Kasumi-1 (cell line): ENCODE measurements at regions not wholly inside any gene's neighbourhood (a gene's known extent, or its start where the extent isn't known, plus 50 kb on each side); places are given as distances from the start of the nearest gene placed in this dataset.

ENCODE experiments used
- DNase-seq, 2 experiments: peaks; one replicate each; lab custom pipeline; 2025; lab: John Stamatoyannopoulos, UW

GRCh38 chr7:41367967-41368882 is 334.7 kb downstream of the INHBA start:
- DNase-seq, result no peak

GRCh38 chr7:41351091-41351490 is 351.8 kb downstream of the INHBA start:
- no peak for DNase-seq

GRCh38 chr7:41346878-41347277 is 356.0 kb downstream of the INHBA start:
- DNase-seq, result no peak

DNA sequence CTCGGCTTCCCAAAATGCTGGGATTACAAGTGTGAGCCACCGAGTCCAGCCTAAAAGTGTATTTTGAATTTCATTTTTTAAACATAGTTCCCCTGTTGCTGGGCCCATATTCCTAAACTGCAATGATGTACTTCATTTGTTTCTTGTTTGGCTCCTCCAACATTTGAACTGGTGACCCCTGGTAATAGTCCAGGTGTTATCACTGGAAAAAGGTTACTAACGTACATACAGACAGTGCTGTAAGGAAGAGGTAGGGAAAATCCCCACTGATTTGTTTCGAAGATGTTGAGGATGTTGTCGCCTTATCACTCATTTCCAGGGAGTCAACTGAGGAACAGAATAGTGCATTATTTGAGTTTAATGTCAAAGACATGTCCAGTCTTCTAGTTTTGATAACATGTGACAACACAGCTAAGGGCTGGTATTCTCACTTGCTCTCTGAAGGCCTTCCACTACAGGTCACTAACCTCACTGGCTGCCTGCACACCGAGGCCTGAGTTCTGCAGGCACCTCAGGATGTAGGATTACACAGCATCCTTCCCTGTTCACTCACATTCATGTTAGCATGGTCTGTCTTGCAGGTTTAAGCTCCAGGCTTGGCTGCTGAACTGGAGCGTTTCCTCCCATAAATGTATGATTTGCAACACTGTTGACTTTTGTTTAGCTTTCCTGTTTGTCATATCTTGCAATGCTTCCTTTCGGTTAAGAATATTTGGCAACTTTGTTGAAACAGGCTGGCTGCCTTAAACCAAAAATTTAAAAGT is 362.8 kb downstream of the INHBA start:
- no peak for DNase-seq

- no peak for DNase-seq
These were observed 365.9 kb downstream of the INHBA start for GRCh38 chr7:41336981-41337380.

- DNase-seq, result no peak
These were observed 366.4 kb downstream of the INHBA start for GRCh38 chr7:41336455-41336952.

DNA sequence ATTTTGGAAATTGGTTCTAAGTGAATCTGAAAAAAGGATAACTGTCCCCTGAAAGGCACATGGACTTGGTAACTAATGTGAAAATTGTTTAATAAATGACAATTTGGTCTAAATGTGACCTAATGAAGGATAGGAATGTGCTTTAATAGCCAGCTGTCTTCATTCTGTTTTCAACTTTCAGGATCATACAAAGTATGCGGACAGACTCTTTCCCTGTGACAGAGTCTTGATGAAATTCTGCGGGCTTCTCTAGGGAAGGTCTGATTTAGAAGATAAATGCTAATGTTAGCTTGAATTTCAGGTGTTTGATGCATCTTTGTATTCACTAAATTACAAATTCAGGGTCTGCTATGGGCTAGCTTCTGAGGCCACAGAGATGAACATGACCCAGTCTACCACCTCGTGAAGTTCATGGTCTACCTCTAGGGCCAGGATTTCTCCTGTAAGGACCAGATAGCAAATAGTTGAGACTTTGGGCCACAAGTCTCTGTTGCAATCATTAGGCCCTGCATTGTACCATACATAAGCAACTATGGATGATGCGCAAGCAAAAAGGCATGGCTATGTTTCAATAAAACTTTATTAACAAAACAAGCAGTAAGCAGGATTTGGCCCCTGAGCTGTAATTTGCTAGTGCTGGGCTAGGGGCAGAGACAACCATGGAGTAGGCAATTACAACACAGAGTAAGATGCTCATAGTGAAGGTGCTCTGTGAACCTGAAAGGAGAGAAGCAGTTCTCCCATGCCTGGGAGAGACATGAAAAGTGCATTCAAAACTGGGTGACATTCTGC is 368.6 kb downstream of the INHBA start:
- no peak for DNase-seq

DNA sequence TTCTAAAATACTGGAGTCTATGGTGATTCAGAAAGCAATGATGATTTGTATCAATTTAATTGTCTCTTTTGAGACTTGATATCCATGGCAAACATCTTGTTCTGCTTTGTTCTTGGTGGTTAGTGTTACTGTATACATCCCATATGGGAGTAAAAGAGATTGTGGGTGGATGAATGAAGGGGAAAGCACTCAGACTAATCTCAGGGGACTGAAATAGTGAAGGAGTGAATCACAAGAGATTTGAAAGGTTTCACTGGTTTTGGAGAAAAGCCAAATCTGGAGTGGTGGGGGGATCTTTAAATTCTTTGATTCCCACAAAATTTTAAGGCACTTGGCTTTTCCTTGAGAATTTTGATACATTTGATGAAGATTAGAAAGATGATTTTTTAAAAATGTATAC is 369.4 kb downstream of the INHBA start:
- no peak for DNase-seq

DNA sequence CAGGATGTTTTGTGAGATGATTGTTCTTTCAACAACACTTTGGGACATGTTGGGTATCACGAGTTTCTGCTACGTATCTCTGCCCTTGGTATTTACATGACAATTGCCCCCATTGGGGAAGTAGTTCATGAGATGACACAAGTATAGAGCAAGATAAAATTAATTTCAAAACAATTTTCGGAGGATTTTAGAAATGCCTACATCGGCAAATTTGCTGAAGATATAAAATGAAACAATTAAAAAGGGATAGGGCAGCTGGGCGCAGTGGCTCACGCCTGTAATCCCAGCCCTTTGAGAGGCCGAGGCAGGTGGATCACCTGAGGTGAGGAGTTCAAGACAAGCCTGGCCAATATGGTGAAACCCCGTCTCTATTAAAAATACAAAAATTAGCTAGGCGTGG is 371.7 kb downstream of the INHBA start:
- DNase-seq, result no peak

DNA sequence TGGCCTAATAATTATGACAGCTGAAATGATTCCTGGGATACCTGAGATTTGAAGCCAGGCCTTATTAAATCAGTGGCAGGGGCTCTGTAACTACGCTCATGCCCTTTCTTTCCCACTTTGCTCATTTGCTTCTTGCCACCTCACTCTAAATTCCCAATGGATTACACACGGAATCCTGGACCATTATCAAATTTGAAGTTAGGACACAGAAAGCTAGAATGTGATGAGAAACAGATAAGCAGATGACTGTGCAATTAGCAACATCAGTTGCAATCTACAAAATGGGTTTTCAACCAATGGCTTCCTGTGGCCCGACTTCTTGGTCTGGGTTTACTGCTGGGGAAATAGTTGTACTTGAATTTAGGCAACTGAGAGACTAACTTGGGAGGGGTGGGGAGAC is 374.3 kb downstream of the INHBA start:
- DNase-seq, result no peak

DNA sequence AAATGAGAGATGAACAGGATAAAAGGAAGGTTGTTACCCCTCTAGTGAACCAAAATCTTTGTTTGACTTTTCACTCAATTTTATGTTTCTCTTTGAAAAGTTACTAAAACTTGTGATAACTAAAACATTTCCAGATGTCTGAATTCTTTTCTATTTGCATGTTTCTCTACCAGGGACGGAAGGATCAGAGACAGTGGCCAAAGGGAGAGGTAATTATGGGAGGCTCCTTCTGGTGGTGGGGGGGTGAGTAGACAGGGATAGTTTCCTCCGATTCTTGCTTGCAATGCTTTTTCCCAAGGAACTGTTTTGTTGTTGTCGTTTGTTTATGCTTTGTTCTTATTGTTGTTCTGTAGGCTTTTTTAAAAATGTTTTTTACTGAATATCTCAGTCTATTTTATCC is 374.8 kb downstream of the INHBA start:
- no peak for DNase-seq

DNA sequence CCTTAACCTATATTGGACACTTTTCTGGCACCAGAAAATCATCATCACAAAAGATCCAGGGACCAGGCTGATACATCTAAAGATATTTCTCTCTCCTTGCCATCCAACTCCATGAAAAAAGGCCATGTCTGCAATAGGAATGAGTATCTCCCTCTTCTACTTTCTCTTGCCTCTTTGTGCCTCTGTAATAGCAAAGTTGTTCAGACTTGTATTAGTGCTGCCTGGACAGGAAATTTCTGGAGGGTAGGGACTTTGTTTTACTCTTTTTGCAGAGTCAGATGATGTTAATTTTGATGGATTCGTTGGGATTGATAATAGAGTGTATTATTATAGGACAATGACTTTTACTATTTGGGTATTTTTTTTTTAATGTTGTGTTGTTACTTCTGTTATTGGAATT is 376.3 kb downstream of the INHBA start:
- no peak for DNase-seq

DNA sequence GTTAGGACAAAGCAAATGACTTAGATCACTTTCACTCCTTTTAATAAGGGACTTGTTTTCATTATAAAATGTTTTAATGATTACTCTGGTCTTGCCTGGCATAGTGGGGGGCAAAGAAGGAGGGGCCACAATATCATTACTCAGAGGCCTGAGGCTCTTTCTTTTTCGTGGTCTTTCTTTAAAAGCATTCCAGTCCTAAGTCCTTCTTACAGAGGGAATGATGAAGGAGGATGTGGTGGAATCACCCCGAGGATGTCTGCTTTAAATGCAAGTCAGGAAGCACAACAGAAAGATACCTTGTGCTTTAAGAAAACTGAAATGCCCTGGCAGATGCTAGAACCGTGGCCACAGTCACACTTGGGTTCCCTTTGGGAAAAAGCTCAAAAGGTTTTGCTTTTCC is 379.1 kb downstream of the INHBA start:
- no peak for DNase-seq

GRCh38 chr7:41319581-41319980 is 383.3 kb downstream of the INHBA start:
- DNase-seq, result no peak

- DNase-seq, result no peak
These were observed 386.5 kb downstream of the INHBA start for GRCh38 chr7:41316410-41316809.

GRCh38 chr7:41315764-41316163 is 387.1 kb downstream of the INHBA start:
- no peak for DNase-seq

DNA sequence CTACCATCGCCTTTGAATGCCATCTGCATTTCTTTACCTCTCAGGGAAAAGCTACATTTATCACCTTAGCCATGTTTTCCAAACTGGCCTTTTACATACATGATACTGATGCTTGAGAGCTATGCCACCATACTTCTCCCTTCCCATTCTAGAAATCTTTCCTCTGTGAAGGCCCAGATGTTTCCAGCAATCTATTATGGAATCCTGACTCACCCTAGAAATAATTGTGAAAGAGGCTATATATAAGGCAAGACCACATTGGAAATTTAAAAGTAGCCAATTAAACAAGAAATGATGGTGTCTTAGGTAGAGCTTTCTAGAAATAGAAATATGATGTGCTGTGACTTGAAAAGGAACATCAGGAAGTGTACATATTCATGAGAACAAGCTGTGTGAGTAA is 389.7 kb downstream of the INHBA start:
- no peak for DNase-seq

GRCh38 chr7:41312235-41312634 is 390.7 kb downstream of the INHBA start:
- no peak for DNase-seq

DNA sequence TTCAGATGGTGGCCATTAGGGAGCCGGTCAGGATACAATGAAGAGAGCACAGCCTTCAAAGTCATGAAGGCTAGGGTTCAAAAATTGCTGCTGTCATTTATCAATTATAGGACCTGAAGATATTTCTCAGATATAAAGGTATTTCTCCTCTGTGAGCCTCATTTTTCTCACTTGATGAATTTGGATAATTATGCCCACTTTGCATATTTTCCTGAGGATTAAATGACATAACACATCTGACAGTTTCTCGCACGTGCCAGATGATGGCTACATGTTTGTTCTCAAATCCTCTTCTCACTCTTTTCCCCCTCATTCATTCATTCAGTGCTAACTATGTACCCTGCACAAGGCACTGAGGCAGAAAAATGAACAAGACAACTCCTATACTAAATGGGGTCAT is 391.6 kb downstream of the INHBA start:
- DNase-seq, result no peak

GRCh38 chr7:41306486-41306885 is 396.4 kb downstream of the INHBA start:
- DNase-seq, result no peak

- DNase-seq, result no peak
These were observed 397.9 kb downstream of the INHBA start for GRCh38 chr7:41305001-41305400.

- DNase-seq, result no peak
These were observed 399.2 kb downstream of the INHBA start for GRCh38 chr7:41303709-41304108.
